GM12878 (cell line): ENCODE measurements at regions not wholly inside any gene's neighbourhood (a gene's known extent, or its start where the extent isn't known, plus 50 kb on each side); places are given as distances from the start of the nearest gene placed in this dataset.

ENCODE experiments used
- ATF2 ChIP-seq: IDR thresholded peaks from 2 replicates; pipeline ENCODE4 v1.6.1; 2012; ENCODE audit warnings: low read length, inconsistent platforms
- CHD2 ChIP-seq: IDR thresholded peaks from 2 replicates; pipeline ENCODE4 v1.6.1; 2011; ENCODE audit warnings: low read depth, low read length, improper control_type of control experiment, borderline replicate concordance
- CTCF ChIP-seq, 3 experiments: IDR thresholded peaks in 2 of 3; conservative IDR thresholded peaks in 1 of 3; 2 replicates each; pipeline ENCODE4 v1.5.1; 2011; ENCODE audit warnings: low read depth in 3 of 3, low read length in 3 of 3, mild to moderate bottlenecking in 3 of 3, control low read depth in 2 of 3, moderate library complexity in 2 of 3, inconsistent platforms in 1 of 3, mixed read lengths in 1 of 3; ENCODE audit not compliant: control insufficient read depth in 2 of 3, insufficient read depth in 1 of 3; ENCODE audit errors: extremely low read depth in 1 of 3
- EZH2 ChIP-seq: IDR thresholded peaks from 2 replicates; pipeline ENCODE4 v1.6.1; 2012; ENCODE audit warnings: low read depth, mild to moderate bottlenecking, control low read depth, inconsistent platforms, low read length, borderline replicate concordance; ENCODE audit not compliant: control insufficient read depth
- POLR2A ChIP-seq: IDR thresholded peaks from 2 replicates; pipeline ENCODE4 v1.6.1; 2011; ENCODE audit warnings: low read depth, mild to moderate bottlenecking, low read length
- SIN3A ChIP-seq: IDR thresholded peaks from 2 replicates; pipeline ENCODE4 v1.6.1; 2012; ENCODE audit warnings: low read depth, low read length, improper control_type of control experiment

DNA sequence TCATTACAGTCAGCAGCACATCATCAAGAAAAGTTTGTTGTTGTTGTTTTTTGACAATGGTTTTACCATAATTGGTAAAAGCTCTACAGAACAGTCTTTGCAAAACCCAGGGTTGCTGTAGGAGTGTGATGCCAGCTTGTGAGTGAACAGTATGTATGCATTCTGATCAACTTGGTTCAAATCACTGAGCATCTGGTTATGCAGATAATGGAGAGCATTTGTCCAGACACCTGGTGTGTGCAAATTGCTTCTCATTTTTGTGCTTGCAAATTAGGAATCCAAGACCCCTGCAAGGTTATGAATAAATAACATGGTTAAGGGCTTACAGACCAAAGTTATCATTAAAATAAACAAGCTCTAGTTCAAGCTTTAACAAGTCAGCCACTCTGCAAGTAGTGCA lies 448.7 kb upstream of the ACTBL2 start:
- TF ChIP-seq CHD2 (no peak), EZH2 (no peak), ATF2 (no peak), POLR2A (no peak), CTCF (IDR thresholded peaks at IDR 0.05 in 2 of 3, conservative IDR thresholded peaks at IDR 0.05 in 1 of 3; ENCODE audit: control insufficient read depth in 2 of 3, extremely low read depth in 1 of 3, insufficient read depth in 1 of 3, low read depth in 3 of 3, low read length in 3 of 3) (no peak), SIN3A (no peak)
